Stomach (tissue), 8 donors: ENCODE measurements at regions not wholly inside any gene's neighbourhood (a gene's known extent, or its start where the extent isn't known, plus 50 kb on each side); places are given as distances from the start of the nearest gene placed in this dataset.

Experiments
- DNase-seq, 2 donors: peaks; one replicate each; pipeline versions ENCODE4 v3.0.0 to v3.0.0-alpha.2; 2013 to 2019
- H3K27ac ChIP-seq, 5 donors: fragments of 200-600 bp in 4 of 5; sonication (generic) in 4 of 5; one replicate each; pipeline ENCODE4 v1.5.1; 2013 to 2019; ENCODE audit warnings: mild to moderate bottlenecking in 1 of 5, moderate library complexity in 1 of 5
- H3K27me3 ChIP-seq, 3 donors: fragments of 200-600 bp; sonication (generic); one replicate each; pipeline ENCODE4 v1.5.1; 2017 to 2019; ENCODE audit warnings: mixed run types in 1 of 3
- H3K36me3 ChIP-seq, 4 donors: fragments of 200-600 bp; sonication (generic); 1 replicate in 3 of 4; 2 replicates in 1 of 4; pipeline ENCODE4 v1.5.1; 2016 to 2019
- H3K4me1 ChIP-seq, 4 donors: fragments of 200-600 bp; sonication (generic); one replicate each; pipeline ENCODE4 v1.5.1; 2016 to 2019
- H3K4me3 ChIP-seq, 4 donors: fragments of 200-600 bp; sonication (generic) in 3 of 4; one replicate each; pipeline ENCODE4 v1.5.1; 2016 to 2019; ENCODE audit warnings: mild to moderate bottlenecking in 1 of 4
- H3K9me3 ChIP-seq, 4 donors: fragments of 200-600 bp; sonication (generic); one replicate each; pipeline ENCODE4 v1.5.1; 2016 to 2019
- CTCF ChIP-seq, 7 experiments: fragments of 450-650 bp in 4 of 7; fragments of 200-600 bp in 3 of 7; sonication (generic) in 3 of 7; IDR thresholded peaks; one replicate each; pipeline ENCODE4 v1.5.1; 2016 to 2019; ENCODE audit warnings: antibody characterized with exemption in 7 of 7, control low read depth in 2 of 7, mild to moderate bottlenecking in 1 of 7
- EP300 ChIP-seq: sonication (generic); formaldehyde crosslinking; IDR thresholded peaks from one replicate; pipeline ENCODE4 v1.6.1; 2017; ENCODE audit warnings: antibody characterized with exemption
- POLR2A ChIP-seq, 4 donors: fragments of 450-650 bp; IDR thresholded peaks; one replicate each; pipeline ENCODE4 v1.6.1; 2016; ENCODE audit warnings: antibody characterized with exemption in 4 of 4, control low read depth in 2 of 4, mild to moderate bottlenecking in 1 of 4, moderate library complexity in 1 of 4
- POLR2AphosphoS5 ChIP-seq, 3 donors: sonication (generic); formaldehyde crosslinking; IDR thresholded peaks; one replicate each; pipeline ENCODE4 v1.6.1; 2016; ENCODE audit warnings: antibody characterized with exemption in 3 of 3
- WGBS, 5 donors: extraction: QIAGEN DNeasy Blood & Tissue Kit in 3 of 5; methylation state at CpG; one replicate each; pipeline versions ENCODE4 v1.1.5 to v1.1.7; 2013 to 2018; 5-methylcytosine and 5-hydroxymethylcytosine counted together
- intact Hi-C: fragments of 100-400 bp; cut with DNase I; formaldehyde crosslinking; loops from one replicate; pipeline ENCODE4 v1.15.1; 2023; ENCODE audit warnings: low total_unique reads
- donor health status: healthy with polysubstance abuse.
- donor health status: Bipolar disorder and iron deficiency.
- donor health status: healthy.

DNA sequence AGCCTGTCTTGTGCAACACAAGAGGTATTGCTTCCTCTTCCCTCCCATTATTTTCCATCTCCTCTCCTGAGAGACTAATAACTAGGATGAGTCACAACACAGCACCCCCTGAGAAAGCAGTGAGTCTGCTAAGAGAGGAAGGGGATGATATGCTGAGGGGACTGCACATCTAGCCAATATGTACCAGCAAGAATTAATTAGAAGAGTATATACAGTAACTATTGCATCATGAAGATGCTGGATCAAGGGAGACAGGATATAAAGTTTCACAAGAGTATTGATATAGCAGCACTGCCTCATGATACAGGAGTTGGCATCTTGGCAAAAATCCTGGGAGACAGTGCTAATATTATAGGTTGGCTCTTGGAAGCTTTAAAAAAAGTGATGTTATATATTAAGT, 289.9 kb upstream of the RBMS1 start:
- no peaks in the 10 kb centered on the region for H3K27me3 ChIP-seq
- no peak overlapping the region for H3K4me3 ChIP-seq
- intact Hi-C loops = no loop called here
- H3K4me1 ChIP-seq = no peaks in the 10 kb centered on the region
- TF ChIP-seq POLR2AphosphoS5 (IDR thresholded peaks at IDR 0.05) = no peak
- no peaks in the 10 kb centered on the region for H3K36me3 ChIP-seq
- H3K27ac ChIP-seq = no peak overlapping the region
- peaks cover 0 to 12% (median under 1%) of the 10 kb centered on the region in 4 donors for H3K9me3 ChIP-seq
- DNase-seq = no peak

GRCh38 chr2:160784034-160784433, 290.4 kb upstream of the RBMS1 start:
- Histone ChIP-seq H3K27me3 (no peaks in the 10 kb centered on the region), H3K4me3 (no peak overlapping the region), H3K27ac (no peak overlapping the region), H3K4me1 (no peaks in the 10 kb centered on the region), H3K9me3 (peaks cover 0 to 6% (median 0%) of the 10 kb centered on the region in 4 donors), H3K36me3 (no peaks in the 10 kb centered on the region)
- no peak for DNase-seq
- TF ChIP-seq POLR2AphosphoS5 (IDR thresholded peaks at IDR 0.05) (no peak), CTCF (IDR thresholded peaks at IDR 0.05) (no peak), EP300 (no peak), POLR2A (IDR thresholded peaks at IDR 0.05) (no peak)
- intact Hi-C loops = no loop called here
- WGBS, 5 donors = 86 to 94% (median 90%) methylated on average over 3 of the region's 3 CpGs

DNA sequence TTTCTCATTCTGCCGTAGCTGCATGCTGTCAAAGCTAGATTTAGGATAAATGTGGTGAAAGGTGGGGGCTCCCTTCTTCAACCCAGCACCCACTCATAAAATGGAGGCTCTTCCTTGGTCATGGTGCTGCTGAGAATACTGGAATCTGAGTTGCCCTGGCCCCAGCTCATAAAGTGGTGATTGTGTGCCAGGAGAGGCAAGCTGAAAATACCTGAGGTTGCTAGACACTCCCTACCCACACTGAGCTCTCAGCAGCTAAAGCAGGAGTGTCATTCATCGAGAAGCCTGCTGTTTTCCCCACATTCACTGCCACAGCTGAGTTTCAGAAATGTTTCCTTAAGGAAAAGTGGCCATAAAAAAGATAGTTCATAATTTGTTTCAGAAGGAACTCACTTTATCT, 297.1 kb upstream of the RBMS1 start:
- no peaks in the 10 kb centered on the region for H3K36me3 ChIP-seq
- intact Hi-C loops = no loop called here
- WGBS, 5 donors = 67 to 84% (median 71%) methylated on average over 2 of the region's 2 CpGs

GRCh38 chr2:160791884-160792283, 298.3 kb upstream of the RBMS1 start:
- Histone ChIP-seq H3K4me1 (no peaks in the 10 kb centered on the region), H3K9me3 (peaks cover 0 to 3% (median 0%) of the 10 kb centered on the region in 4 donors), H3K36me3 (no peaks in the 10 kb centered on the region), H3K27ac (no peak overlapping the region), H3K27me3 (no peaks in the 10 kb centered on the region), H3K4me3 (no peak overlapping the region)
- no peak for TF ChIP-seq EP300
- TF ChIP-seq CTCF (IDR thresholded peaks at IDR 0.05) = no peak
- no peak for TF ChIP-seq POLR2A (IDR thresholded peaks at IDR 0.05)
- no peak for TF ChIP-seq POLR2AphosphoS5 (IDR thresholded peaks at IDR 0.05)
- DNase-seq = no peak
- intact Hi-C loops = no loop called here
- WGBS, 5 donors = 72 to 84% (median 78%) methylated on average over 3 of the region's 3 CpGs

More for the DNA sequence above, 297.1 kb upstream of the RBMS1 start:
- Histone ChIP-seq H3K4me3 (no peak overlapping the region), H3K4me1 (no peaks in the 10 kb centered on the region), H3K9me3 (no peaks in the 10 kb centered on the region), H3K27ac (no peak overlapping the region), H3K27me3 (no peaks in the 10 kb centered on the region)
- DNase-seq = no peak
- TF ChIP-seq POLR2AphosphoS5 (IDR thresholded peaks at IDR 0.05) (no peak), EP300 (no peak), CTCF (IDR thresholded peaks at IDR 0.05) (no peak), POLR2A (IDR thresholded peaks at IDR 0.05) (no peak)

DNA sequence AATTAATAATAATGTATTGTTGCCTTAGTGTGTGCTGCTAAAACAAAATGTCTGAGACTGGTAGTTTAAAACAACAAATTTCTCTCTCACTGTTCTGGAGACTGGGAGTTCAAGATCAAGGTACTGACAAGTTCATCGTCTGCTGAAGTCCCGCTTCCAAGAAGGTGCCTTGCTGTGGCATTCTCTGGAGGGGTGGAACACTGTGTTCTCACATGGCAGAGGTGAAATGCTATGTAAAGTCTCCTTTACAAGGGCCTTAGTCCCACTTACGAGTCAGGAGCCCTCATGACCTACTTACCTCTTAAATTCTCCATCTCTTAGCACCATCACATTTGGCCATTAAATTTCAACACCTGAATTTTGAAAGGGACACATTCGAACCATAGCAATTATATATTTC, 299.2 kb upstream of the RBMS1 start:
- 63 to 80% (median 77%) methylated on average over 4 of the region's 4 CpGs for WGBS, 5 donors
- H3K27me3 ChIP-seq = no peaks in the 10 kb centered on the region
- peaks cover 0 to 10% (median 0%) of the 10 kb centered on the region in 4 donors for H3K9me3 ChIP-seq
- no peaks in the 10 kb centered on the region for H3K4me1 ChIP-seq
- intact Hi-C loops = no loop called here
- TF ChIP-seq POLR2AphosphoS5 (IDR thresholded peaks at IDR 0.05) (no peak), CTCF (IDR thresholded peaks at IDR 0.05) (no peak), POLR2A (IDR thresholded peaks at IDR 0.05) (no peak), EP300 (no peak)
- DNase-seq = no peak
- H3K4me3 ChIP-seq = no peak overlapping the region
- no peak overlapping the region for H3K27ac ChIP-seq
- no peaks in the 10 kb centered on the region for H3K36me3 ChIP-seq
